Suppressor macrophage treated with lipopolysaccharide for 1 hour (primary cell): ENCODE measurements at regions not wholly inside any gene's neighbourhood (a gene's known extent, or its start where the extent isn't known, plus 50 kb on each side); places are given as distances from the start of the nearest gene placed in this dataset.
"Not testable (repeated sequence)": the region's sequence is repeated elsewhere in the genome, so short reads cannot be mapped to it uniquely, and the experiment has no call there.

Experiments
- DNase-seq, 3 donors: peaks; one replicate each; pipeline ENCODE4 v3.0.0-alpha.2; 2020 to 2022

DNA sequence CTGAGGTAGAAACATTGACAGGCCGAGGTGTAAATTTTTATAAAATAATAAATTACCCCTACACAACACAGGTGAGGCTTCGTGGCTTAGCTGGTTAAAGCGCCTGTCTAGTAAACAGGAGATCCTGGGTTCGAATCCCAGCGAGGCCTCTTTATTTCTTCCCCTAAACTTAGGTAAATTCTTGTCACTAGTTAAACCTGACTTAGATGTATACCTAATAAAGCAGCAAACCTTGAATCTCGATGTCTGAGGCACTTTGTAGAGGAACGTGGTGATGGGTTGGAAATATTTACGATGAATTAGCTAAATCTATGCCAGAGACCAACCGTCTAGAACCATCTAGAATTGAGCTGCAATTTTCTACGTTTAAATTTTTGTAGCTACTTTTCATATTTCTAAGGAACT, 185.6 kb downstream of the OR2B2 start:
- DNase-seq, result no peak

DNA sequence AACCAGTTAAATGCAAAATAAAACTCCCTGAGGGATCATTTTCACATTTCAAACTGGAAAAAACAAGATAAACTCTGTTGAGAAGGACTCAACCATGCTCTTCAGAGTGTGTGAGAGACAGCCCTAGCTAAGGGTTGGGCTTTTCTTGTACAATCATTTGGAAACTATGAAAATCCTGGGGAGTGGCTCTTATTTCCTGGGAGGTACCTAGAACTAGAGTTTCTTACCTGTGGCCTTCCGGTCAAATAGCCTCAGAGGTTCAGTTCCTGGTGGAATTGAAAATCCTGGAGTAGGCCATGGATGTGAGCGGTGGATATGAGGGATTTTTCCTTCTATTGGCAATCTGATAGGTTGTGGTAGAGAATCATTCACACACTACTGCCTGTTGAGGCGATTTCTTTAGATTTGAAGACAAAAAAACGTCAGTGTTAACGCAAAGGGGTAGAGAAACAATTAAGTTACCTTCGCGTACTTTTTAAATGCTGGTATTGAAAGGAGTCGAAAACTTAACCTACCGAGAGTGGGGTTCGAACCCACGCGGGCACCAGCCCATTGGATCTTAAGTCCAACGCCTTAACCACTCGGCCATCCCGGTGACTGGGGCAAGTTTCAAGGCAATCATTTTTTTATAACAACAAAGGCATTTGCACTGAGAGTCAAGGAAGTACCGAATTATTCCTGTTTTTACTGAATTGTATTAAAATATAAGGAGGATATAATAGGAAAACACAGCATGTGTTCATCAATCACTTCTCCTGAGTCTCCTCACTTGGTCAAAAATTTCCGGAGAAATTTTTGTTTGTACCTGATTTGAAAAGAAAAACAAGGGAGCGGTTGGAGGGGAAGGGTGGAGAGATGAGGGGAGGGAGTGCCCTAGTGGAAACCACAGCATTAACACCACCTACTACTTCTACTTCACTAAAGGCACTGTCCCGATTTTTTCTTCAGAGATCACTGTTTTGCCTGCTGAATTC, 191.3 kb downstream of the OR2B2 start:
- DNase-seq, result peak in 2 of 3 donors; percentile 4 to 20

DNA sequence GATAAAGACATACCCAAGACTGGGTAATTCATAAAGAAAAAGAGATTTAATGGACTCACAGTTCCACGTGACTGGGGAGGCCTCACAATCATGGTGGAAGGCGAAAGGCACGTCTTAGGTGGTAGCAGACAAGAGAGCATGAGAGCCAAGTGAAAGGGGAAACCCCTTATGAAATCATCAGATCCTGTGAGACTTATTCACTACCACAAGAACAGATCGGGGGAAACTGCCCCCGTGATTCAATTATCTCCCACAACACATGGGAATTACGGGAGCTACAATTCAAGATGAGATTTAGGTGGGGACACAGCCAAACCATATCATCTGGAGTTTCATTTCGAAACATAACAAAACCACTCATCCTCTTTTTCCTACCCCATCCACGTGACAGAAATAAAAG, 193.2 kb downstream of the OR2B2 start:
- DNase-seq, result peak; percentile 54 to 63 (median 60)

DNA sequence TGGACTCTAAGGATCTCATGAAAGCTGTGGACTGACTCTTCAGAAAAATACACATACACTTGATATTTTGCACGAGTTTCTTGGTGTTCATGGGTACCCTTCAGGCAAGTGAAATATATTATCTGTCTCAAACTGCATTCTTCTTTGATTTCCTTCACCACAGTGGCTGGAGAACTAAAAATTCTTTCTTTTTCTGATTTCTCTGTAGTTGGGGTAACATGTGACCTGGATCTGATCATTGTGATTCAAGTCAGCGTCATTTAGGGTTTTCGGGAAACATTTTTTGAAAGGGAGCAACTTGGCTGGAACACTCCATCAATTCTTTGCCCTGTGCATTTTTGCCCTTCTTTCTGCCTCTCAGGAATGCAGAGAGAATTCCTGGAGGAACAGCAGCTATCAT, 205.8 kb downstream of the OR2B2 start:
- DNase-seq, result no peak

DNA sequence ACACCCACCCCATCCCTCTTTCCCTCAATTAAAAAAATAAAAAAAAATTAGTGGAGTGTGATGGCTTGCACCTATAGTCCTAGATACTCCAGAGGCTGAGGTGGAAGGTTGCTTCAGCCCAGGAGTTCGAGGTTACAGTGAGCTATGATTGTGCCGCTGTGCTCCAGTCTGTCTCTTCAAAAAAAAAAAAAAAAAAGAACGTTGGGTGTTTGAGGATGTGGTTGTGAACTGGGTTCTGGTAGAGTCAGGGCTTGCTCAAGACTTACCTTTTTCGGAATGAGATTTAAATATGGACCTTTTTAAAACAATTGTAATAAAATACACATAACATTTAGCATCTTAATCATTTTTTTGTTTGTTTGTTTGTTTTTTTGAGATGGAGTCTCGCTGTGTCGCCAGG, 211.9 kb downstream of the OR2B2 start:
- DNase-seq, result no peak

DNA sequence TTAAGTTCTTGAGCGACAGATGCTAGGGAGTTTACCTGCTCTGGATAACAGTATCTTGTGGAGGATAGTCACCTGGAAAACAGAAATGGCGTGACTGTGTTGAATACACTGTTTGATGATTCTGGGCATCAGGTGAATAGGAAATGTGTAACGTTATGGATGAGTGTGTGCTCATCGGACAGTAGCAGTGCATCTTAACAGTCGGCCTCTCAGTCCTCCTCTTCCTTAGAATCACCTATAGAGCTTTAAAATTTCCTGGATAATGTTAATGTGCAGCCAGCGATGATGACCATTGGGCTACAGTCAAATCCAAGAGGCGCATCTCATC, 217.7 kb downstream of the OR2B2 start:
- DNase-seq, result no peak

DNA sequence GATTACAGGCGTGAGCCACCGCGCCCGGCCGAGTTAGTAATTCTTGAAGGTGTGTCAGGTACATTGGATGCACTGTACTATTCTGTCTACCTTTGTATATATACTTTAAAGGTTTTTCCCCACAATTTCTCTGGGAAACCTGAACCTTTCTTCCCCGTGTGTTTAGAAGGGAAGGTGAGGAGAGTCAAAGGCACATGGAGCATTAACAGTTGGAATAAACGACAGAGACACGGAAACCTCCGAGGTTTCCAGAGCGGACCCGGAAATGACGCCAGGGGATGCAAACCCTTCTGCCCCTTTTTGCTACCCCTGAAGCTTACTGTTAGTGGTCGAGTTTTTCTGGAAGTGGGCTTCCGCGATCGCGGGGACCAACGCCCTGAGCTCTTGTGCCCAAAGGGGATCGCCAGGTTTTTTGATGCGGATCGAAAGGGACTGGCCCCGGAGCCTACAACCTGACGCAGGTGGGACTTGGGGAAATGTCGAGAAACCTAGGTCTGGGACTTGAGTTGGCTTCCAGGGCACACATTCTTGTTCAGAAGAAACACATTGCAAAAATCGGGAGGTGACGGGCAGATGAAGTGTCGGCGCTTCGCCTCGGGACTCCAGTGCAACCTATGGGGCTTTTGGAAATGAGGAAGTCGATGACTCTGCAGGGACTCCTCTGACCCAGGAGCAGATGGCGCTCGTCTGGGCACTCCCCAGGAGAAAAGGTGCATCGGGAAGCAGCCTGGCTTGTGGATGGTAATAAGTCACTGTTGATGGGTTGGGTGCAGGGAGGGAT, 218.2 kb downstream of the OR2B2 start:
- DNase-seq, result peak; percentile 45 to 57 (median 56)

DNA sequence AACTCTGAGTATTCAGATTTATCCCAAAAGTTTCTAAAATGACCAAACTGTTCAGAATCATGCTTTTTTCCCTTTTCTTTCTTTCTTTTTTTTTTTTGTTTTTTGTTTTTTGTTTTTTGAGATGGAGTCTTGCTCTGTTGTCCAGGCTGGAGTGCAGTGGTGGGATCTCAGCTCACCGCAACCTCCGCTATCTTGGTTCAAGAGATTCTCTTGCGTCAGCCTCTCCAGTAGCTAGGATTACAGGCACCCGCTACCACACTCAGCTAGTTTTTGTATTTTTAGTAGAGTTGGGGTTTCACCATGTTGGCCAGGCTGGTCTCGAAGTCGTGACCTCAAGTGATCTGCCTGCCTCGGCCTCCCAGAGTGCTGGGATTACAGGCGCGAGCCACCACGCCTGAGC, 219.2 kb upstream of the ZNF184 start:
- not testable (repeated sequence) for DNase-seq

DNA sequence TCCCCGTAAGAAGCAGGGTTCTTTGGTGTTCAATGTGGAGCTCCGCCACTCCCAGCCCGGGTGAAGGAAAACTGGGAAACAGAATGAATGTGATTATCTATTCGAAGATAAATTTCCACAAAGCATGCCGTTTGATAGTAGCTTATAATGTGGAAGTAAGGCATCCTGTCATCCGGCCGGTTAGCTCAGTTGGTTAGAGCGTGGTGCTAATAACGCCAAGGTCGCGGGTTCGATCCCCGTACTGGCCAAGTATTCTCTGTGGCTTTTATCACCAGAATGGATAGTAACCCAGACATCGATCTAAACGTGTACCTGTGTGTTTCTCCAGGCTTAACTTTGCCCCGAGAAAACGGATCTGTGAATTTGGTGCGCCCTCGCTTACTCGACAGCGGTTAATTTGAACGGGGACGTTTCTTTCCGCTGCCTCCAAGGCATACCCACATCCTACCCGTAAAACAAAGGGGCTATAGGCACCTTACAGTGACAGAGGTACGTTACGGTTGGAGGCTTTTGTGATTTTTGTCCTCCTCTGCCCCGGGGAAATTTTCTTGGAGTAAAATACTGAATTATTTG, 215.2 kb upstream of the ZNF184 start:
- DNase-seq, result peak; percentile 74 to 82 (median 75)

DNA sequence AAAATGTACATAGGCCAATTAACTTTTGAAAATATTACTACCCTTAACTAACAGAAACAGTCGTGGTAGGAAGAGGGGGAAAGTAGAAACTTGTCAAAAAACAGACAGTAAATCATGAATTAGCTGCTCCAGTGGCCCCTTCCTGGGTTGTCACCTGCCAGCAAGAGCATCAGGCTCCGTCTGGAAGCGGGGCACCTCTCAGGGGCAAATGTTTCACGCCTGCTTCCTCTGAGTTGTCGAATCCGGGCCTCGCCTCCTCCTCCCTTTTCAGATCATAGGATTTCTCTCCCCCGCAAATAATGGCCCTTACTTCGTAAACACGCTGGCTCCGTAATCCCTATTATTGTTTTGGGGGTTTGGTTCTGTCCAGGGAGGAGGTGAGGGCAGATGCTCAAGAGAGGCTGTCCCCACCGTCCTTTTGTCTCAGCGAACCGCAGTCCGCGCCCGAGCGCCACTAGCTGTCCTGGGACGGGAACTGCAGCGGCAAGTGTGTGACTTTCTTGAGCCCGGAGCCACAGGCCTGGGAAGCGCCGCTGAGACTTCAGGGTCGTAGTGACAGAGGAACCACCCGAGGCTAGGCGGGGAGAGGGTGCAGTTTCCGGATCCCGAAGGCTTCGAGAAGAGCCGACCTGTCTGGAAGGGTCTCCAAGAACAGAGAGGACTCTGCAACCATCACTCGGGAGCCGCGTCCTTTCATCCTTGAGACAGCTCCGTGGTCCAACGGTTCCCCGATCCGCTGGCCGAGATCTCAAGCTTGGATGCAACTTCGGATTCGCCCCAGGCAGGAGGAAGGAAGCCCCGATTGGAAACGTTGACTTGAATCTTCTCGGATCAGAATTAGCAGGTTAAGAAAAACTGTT, 214.5 kb upstream of the ZNF184 start:
- peak; percentile 72 to 87 (median 86) for DNase-seq

DNA sequence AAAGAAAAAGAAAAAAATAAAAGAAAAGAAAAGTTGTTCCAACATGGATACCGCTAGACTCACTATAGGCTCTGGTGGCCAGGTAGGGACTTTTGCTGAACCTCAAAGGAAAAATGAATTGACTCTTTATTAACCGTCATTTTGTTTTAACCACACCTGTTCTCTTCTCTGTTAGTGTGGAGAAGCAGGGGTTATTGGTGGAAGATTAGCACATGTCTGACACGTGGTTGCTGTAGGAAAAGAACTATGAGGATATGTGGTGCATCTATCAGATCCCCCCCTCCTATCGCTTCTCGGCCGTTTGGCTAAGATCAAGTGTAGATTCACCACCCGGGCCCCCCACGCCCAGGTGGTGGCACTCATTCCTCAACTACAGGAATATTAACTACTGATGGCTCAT, 212.4 kb upstream of the ZNF184 start:
- no peak for DNase-seq

DNA sequence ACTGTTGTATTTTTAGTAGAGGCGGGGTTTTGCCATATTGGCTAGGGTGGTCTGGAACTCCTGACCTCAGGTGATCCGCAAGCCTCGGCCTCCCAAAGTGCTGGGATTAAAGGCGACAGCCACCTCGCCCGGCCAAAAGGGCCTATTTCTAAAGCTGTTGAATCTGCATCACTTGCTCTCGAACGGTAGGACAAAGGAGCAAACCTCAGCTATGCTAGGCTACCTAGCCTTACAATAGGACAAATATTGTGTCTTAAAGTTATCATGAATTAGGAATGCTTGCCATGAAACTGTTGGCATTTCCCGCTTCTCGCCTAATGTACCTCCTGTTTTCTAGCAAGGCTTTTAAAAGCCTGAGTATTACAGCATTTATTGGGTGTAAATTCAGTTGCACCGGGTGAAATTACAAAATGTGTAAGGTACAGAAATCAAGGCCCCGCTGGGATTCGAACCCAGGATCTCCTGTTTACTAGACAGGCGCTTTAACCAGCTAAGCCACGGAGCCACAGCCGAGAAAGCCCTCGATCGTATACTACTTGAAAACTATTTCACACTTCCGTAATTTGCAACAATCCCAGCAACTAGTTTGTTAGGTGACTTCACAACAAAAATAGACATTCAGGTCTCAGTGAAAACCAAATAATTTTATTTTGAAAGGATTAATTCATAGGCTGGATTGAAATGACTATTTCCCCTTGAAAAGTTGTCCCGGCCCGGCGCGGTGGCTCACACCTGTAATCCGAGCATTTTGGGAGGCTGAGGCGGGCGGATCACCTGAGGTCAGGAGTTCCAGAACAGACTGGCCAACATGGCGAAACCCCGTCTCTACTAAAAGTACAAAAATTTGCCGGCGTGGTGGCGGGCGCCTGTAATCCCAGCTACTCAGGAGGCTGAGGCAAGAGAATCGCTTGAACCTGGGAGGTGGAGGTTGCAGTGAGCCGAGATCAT, 211.6 kb upstream of the ZNF184 start:
- peak; percentile 62 to 65 (median 63) for DNase-seq

DNA sequence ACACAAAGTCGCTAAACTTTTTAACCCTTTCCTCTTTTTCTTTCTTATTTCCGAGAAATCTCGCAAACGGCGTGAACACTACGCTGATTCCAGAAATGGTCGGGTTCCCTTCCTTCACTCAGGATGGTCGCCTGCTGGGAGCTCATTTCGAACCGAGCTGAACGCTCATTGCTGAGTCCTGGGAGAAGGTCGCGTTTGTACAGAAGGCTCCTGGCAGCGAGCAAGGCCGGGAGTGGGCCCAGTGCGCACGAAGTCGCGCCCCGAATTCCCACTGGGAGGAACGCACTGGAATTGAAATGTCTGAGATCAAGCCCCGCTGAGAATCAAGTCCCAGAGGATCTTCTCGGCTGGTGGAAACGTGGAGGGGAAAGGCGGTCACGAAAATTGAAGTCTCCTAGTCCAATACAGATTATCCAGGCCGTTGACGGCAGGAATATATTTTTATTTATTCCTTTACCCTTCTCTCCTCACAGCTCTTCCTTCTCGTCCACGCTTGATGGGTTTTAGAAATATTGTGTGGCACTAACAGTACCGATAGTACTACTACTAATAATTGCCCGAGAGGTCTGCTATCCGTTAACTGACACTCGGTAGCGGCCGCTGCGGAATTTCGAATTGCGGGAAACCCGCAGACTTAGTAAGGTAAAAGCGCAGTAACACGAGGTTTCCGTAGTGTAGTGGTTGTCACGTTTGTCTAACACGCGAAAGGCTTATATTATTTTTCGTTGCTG, 207.2 kb upstream of the ZNF184 start:
- peak in 1 of 3 donors; percentile 18 for DNase-seq

DNA sequence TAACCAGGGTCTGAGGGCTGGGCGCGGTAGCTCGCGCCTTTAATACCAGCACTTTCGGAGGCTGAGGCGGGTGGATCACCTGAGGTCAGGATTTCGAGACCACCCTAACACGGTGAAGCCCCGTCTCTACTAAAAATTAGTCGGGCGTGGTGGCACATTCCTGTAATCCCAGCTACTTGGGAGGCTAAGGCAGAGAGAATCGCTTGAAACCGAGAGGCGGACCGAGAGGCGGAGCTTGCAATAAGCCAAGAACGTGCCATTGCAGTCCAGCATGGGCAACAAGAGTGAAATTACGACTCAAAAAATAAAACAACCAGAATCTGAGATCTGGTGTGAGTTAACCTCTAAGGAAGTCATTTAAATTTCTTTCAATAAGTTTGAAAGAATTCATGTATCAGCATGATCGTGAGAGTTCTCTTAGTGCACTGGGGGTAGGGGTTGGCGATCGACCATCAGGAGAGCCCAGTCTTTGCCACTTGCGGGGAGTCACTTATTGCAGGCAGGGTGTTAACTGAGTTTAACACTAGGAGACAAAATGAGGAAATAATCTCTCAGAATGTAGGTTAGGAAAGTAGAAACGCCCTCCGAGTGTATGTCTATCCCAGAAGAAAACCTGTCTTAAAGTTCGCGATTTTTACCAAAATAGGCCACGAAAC, 206.5 kb upstream of the ZNF184 start:
- DNase-seq, result peak in 1 of 3 donors; percentile 7

DNA sequence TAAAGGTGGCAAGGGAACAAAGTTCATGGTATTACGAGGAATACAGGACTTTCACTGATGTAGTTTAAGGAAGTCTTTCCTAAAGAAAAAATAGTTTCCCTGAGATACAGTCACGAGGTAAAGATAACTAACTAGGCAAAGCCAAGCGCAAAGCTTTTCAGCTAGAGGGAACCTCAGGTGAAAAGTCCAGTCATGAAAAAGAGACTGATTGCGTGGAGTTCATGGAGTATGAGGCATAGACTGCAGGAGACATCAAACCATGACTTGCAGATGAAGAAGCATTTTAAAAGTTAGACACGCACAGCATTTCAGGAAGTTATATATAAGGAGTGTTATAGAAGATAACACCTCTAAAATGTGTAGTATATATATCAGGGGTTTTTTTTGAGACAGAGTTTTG, 205.6 kb upstream of the ZNF184 start:
- DNase-seq, result no peak

DNA sequence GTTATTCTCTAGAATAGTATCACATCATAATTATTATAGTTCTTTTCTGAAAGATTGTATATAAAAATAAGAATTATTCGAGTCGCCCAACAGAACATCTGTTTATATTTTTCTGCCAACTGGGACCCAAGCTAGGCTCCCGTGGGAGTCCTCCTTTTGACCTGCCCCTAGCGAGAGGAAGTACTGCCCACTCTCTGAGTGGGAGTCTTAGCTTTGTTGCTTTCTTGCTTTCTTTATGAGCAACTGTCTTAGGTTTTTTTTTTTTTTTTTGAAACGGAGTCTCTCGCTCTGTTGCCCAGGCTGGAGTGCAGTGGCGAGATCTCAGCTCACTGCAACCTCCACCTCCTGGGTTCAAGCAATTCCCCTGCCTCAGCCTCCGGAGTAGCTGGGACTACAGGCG, 202.0 kb upstream of the ZNF184 start:
- DNase-seq, result no peak

DNA sequence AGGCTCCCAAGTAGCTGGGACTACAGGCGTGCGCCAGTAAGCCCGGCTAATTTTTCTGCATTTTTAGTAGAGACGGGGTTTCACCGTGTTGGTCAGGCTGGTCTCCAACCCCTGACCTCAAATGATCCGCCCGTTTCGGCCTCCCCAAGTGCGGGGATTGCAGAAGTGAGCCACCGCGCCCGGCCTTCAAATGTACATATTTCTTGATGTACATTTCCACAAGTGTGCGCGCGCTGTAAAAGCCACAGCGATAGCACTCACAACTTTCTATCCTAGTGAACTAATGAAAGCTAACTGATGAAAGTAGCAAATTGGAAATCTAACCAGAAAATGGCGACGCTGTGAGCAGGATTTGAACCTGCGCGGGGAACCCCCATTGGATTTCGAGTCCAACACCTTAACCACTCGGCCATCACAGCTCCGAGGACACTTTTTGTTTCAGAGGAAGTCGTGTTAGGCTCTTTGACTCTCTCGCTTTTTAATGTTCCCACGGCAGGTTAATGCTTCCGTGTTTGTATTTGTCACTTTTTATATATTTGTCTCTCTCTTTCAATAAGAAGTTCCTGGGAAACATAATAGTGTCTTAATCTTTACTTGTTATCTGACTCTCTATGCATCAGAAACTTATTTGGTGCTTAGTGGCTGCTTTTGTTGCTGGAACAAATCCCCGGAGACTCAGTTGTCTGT, 199.4 kb upstream of the ZNF184 start:
- DNase-seq, result peak in 1 of 3 donors; percentile 32

DNA sequence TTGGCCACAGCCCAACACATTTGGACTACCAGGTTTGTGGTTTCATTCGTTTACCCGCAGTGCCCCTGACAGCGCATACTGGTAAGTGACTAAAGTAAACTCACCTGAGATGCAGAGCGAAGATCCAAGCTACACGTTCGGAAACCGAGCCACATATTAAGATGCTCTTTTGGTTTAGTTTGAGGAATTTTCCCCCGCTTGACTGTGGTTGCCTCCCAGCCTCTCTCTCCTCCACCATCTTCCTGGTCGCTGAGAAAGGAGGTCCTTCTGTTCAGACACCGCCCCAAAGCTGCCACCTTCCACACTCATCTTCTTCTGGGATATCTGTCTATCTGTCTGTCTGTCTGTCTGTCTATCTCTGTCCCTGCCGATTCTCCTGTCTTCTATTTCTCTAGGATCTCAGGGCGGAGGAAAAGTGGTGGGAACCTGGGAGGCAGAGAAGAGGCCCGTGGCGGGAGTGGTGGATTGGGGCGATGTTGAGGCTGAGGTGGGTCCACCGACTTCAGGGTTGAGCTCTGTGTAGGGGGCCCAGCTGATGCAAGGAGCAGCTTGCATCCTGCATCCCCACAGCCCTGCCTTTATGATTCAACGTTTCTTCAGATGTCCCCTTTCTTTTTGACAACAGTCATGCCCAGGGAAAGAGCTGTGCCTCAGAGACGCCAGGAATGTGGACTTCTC, 196.9 kb upstream of the ZNF184 start:
- DNase-seq, result no peak

DNA sequence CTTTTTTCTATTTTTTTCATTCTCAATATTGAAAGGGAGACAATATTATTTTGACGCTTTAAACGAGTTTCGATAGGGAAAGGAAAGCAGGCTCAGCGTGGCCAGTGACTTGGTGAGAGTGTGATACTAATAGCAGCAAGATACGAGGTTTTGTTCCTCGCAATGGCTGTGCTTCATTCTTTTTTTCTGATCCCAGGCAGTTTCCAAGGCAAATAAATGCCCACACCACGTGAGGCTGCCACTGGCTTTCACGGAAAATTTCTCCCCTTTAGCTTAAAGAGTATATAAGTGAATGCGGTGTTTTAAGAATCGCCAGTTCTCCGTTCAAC, 196.4 kb upstream of the ZNF184 start:
- DNase-seq, result peak in 1 of 3 donors; percentile 8
